DOHH2 (cell line): ENCODE measurements at regions not wholly inside any gene's neighbourhood (a gene's known extent, or its start where the extent isn't known, plus 50 kb on each side); places are given as distances from the start of the nearest gene placed in this dataset.

Experiments
- CTCF ChIP-seq: fragments of 200-600 bp; sonication (generic); IDR thresholded peaks from one replicate; pipeline ENCODE4 v1.5.1; 2014; ENCODE audit warnings: antibody characterized with exemption, mild to moderate bottlenecking, low read depth, low read length; ENCODE audit not compliant: poor library complexity, severe bottlenecking
- EZH2phosphoT487 ChIP-seq: fragments of 200-600 bp; sonication (generic); IDR thresholded peaks from 2 replicates; pipeline ENCODE4 v1.6.1; 2017; ENCODE audit warnings: borderline replicate concordance, mild to moderate bottlenecking, antibody characterized with exemption, low read length, moderate library complexity, mixed read lengths

GRCh38 chr6:168871642-168872315, 381.9 kb downstream of the THBS2 start:
- TF ChIP-seq CTCF (no peak), EZH2phosphoT487 (no peak)
